Adrenal gland (tissue), 5 donors: ENCODE measurements at regions not wholly inside any gene's neighbourhood (a gene's known extent, or its start where the extent isn't known, plus 50 kb on each side); places are given as distances from the start of the nearest gene placed in this dataset.

ENCODE experiments used
- CTCF ChIP-seq, 6 experiments: fragments of 450-650 bp in 4 of 6; fragments of 200-600 bp in 2 of 6; sonication (generic) in 1 of 6; IDR thresholded peaks; 1 replicate in 5 of 6; 2 replicates in 1 of 6; pipeline versions ENCODE4 v1.5.1 to v1.8.0; 2016 to 2021; ENCODE audit warnings: antibody characterized with exemption in 6 of 6, mild to moderate bottlenecking in 2 of 6, moderate library complexity in 1 of 6
- POLR2A ChIP-seq, 2 donors: fragments of 450-650 bp; IDR thresholded peaks; one replicate each; pipeline ENCODE4 v1.6.1; 2017; ENCODE audit warnings: antibody characterized with exemption in 2 of 2, mild to moderate bottlenecking in 2 of 2, moderate library complexity in 1 of 2
- donor health status: DM: no; HTN: no; CAD: no.

- TF ChIP-seq CTCF (IDR thresholded peaks at IDR 0.05) (no peak), POLR2A (IDR thresholded peaks at IDR 0.05) (no peak)
Observed at GRCh38 chr5:30894811-30895210, 298.7 kb upstream of the CDH6 start.
